Thyroid gland (tissue), 4 donors: ENCODE measurements at regions not wholly inside any gene's neighbourhood (a gene's known extent, or its start where the extent isn't known, plus 50 kb on each side); places are given as distances from the start of the nearest gene placed in this dataset.

Experiments used
- POLR2A ChIP-seq, 2 donors: fragments of 450-650 bp; IDR thresholded peaks; one replicate each; pipeline ENCODE4 v1.6.1; 2017; ENCODE audit warnings: antibody characterized with exemption in 2 of 2, mild to moderate bottlenecking in 2 of 2, moderate library complexity in 1 of 2
- TF ChIP-seq, protein P1 (sequence below), 6 experiments: fragments of 200-600 bp in 3 of 6; fragments of 450-650 bp in 3 of 6; sonication (generic) in 3 of 6; IDR thresholded peaks; one replicate each; pipeline ENCODE4 v1.5.1; 2016 to 2019; ENCODE audit warnings: antibody characterized with exemption in 6 of 6, mild to moderate bottlenecking in 2 of 6, inconsistent platforms in 1 of 6, moderate library complexity in 1 of 6

DNA sequence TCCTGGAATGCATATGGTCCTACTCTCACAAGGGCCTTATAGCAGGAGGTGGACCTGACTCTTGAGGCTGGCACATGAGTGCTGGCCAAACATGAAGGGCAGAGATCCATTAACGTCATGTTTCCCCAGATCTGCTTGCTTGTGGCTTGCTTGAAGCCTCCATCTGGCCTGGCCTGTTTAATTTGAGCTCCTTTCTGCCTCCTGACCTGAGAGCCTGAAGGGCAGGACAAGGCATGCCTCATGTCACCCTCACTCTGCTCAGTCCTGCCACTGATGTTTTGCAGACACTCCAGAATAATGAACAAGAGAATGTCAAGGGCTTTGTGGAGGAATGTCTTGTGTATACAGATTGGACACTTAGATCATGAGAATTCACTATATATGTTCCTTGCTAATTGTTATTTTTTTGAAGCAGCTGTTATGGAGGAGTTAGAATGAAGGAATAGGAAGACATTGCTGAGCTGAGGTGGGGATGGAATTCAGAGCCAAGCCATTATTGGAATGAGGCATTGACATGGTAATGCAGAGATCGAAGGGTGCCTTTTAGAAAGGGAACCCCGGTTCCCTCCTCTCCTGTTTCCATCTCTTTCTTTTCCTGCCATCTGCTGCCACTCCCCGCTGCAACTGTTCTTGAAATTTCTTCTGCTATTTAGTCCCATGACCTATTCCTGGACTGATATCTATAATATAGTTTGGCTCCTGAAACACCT, 457.0 kb upstream of the PROX1 start:
- TF ChIP-seq, protein P1, sequence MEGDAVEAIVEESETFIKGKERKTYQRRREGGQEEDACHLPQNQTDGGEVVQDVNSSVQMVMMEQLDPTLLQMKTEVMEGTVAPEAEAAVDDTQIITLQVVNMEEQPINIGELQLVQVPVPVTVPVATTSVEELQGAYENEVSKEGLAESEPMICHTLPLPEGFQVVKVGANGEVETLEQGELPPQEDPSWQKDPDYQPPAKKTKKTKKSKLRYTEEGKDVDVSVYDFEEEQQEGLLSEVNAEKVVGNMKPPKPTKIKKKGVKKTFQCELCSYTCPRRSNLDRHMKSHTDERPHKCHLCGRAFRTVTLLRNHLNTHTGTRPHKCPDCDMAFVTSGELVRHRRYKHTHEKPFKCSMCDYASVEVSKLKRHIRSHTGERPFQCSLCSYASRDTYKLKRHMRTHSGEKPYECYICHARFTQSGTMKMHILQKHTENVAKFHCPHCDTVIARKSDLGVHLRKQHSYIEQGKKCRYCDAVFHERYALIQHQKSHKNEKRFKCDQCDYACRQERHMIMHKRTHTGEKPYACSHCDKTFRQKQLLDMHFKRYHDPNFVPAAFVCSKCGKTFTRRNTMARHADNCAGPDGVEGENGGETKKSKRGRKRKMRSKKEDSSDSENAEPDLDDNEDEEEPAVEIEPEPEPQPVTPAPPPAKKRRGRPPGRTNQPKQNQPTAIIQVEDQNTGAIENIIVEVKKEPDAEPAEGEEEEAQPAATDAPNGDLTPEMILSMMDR (IDR thresholded peaks at IDR 0.05): no peak
- no peak for TF ChIP-seq POLR2A (IDR thresholded peaks at IDR 0.05)
